Breast epithelium (tissue), 4 donors: ENCODE measurements at regions not wholly inside any gene's neighbourhood (a gene's known extent, or its start where the extent isn't known, plus 50 kb on each side); places are given as distances from the start of the nearest gene placed in this dataset.

ENCODE experiments used
- DNase-seq, 2 donors: peaks; one replicate each; pipeline ENCODE4 v3.0.0-alpha.2; 2019; ENCODE audit warnings: low spot score in 2 of 2
- H3K27ac ChIP-seq, 2 donors: fragments of 200-600 bp; sonication (generic) in 1 of 2; one replicate each; pipeline ENCODE4 v1.5.1; 2016 to 2019; ENCODE audit warnings: mild to moderate bottlenecking in 1 of 2
- H3K27me3 ChIP-seq, 2 donors: fragments of 200-600 bp; sonication (generic) in 1 of 2; one replicate each; pipeline versions ENCODE4 v1.5.1 to v1.6.0; 2017 to 2019; ENCODE audit warnings: control low read depth in 1 of 2, mild to moderate bottlenecking in 1 of 2
- H3K36me3 ChIP-seq: fragments of 200-600 bp; one replicate; pipeline ENCODE4 v1.5.1; 2019
- H3K4me1 ChIP-seq, 2 donors: fragments of 200-600 bp; sonication (generic); one replicate each; pipeline ENCODE4 v1.5.1; 2016 to 2019; ENCODE audit warnings: control low read depth in 1 of 2
- H3K4me3 ChIP-seq, 3 donors: fragments of 200-600 bp; sonication (generic); 1 replicate in 2 of 3; 2 replicates in 1 of 3; pipeline ENCODE4 v1.5.1; 2016 to 2019; ENCODE audit warnings: mild to moderate bottlenecking in 3 of 3, moderate library complexity in 2 of 3
- H3K9me3 ChIP-seq, 2 donors: fragments of 200-600 bp; sonication (generic) in 1 of 2; one replicate each; pipeline ENCODE4 v1.5.1; 2016 to 2019; ENCODE audit warnings: control low read depth in 1 of 2
- POLR2A ChIP-seq: fragments of 450-650 bp; IDR thresholded peaks from one replicate; pipeline ENCODE4 v1.6.1; 2016; ENCODE audit warnings: antibody characterized with exemption, mild to moderate bottlenecking, moderate library complexity
- POLR2AphosphoS5 ChIP-seq, 3 donors: sonication (generic); formaldehyde crosslinking; IDR thresholded peaks; one replicate each; pipeline ENCODE4 v1.6.1; 2017; ENCODE audit warnings: antibody characterized with exemption in 3 of 3
- intact Hi-C: fragments of 100-400 bp; cut with DNase I; formaldehyde crosslinking; loops from one replicate; pipeline ENCODE4 v1.15.1; 2023; ENCODE audit warnings: low total_unique reads
- TF ChIP-seq, protein P1 (sequence below), 3 donors: fragments of 450-650 bp; IDR thresholded peaks; one replicate each; pipeline ENCODE4 v1.5.1; 2016 to 2017; ENCODE audit warnings: antibody characterized with exemption in 3 of 3, mild to moderate bottlenecking in 3 of 3, moderate library complexity in 3 of 3

DNA sequence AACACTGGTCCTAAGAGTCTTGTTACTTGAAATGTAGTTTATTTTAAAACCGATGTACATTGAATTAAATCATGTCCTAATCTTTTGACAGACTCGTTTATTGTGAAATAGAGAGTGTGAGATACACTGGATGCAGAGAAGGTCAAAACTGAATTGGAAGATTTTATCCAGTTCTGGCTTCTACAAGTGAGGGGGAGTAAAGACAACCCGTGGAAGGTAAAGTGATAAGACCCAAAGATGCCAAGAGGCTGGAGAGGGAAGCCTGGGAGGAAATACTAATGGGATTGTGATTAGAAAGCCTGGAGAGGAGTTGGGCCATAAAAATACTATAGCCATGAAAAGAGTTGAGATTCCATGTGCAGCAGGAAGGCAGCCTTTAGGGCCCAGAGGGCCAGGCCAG lies 424.5 kb upstream of the NR3C2 start:
- no peak for TF ChIP-seq POLR2A
- no peak for TF ChIP-seq POLR2AphosphoS5 (IDR thresholded peaks at IDR 0.05)
- TF ChIP-seq, protein P1, sequence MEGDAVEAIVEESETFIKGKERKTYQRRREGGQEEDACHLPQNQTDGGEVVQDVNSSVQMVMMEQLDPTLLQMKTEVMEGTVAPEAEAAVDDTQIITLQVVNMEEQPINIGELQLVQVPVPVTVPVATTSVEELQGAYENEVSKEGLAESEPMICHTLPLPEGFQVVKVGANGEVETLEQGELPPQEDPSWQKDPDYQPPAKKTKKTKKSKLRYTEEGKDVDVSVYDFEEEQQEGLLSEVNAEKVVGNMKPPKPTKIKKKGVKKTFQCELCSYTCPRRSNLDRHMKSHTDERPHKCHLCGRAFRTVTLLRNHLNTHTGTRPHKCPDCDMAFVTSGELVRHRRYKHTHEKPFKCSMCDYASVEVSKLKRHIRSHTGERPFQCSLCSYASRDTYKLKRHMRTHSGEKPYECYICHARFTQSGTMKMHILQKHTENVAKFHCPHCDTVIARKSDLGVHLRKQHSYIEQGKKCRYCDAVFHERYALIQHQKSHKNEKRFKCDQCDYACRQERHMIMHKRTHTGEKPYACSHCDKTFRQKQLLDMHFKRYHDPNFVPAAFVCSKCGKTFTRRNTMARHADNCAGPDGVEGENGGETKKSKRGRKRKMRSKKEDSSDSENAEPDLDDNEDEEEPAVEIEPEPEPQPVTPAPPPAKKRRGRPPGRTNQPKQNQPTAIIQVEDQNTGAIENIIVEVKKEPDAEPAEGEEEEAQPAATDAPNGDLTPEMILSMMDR (IDR thresholded peaks at IDR 0.05), result no peak
- Histone ChIP-seq H3K36me3 (no peaks in the 10 kb centered on the region), H3K4me1 (no peaks in the 10 kb centered on the region), H3K27me3 (no peaks in the 10 kb centered on the region), H3K4me3 (no peak overlapping the region), H3K27ac (no peak overlapping the region), H3K9me3 (no peaks in the 10 kb centered on the region)
- intact Hi-C loops, result loop anchor here (1.0 kb wide), 1 partner anchor 23 kb away; no protein-coding TSS in a partner anchor
- DNase-seq, result no peak

DNA sequence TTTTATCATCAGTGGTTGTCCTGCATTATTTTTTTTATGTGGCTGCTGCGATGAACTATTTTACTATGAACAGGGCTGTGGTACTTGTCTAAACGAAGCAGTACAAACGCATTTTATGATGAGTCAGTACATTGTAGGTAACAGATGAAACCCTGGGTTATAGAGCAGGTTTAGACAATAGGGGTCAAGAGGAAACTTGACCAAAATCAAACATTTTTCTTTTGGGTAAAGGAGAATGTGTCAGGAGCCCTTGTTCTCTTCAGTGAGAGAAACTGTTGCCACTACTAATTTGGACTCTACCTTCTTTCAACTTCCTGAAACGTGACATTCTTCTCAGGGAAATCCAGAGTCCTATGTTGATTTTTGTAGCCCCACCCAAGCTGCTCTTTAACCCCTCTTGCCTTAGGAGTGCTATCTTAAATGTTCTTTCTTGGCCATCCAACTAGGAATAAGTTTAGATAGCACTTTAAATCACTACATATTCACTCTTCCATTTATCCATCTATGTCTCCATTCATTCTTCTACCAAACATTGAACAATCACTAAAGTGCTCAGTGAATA lies 415.8 kb upstream of the NR3C2 start:
- TF ChIP-seq, protein P1 (IDR thresholded peaks at IDR 0.05), result no peak
- TF ChIP-seq POLR2A (no peak), POLR2AphosphoS5 (IDR thresholded peaks at IDR 0.05) (no peak)
- intact Hi-C loops, result no loop called here
- DNase-seq, result no peak
- Histone ChIP-seq H3K4me3 (no peak overlapping the region), H3K36me3 (no peaks in the 10 kb centered on the region), H3K4me1 (no peaks in the 10 kb centered on the region), H3K27me3 (no peaks in the 10 kb centered on the region), H3K27ac (no peak overlapping the region), H3K9me3 (peaks cover 0 to 8% of the 10 kb centered on the region in 2 donors)

DNA sequence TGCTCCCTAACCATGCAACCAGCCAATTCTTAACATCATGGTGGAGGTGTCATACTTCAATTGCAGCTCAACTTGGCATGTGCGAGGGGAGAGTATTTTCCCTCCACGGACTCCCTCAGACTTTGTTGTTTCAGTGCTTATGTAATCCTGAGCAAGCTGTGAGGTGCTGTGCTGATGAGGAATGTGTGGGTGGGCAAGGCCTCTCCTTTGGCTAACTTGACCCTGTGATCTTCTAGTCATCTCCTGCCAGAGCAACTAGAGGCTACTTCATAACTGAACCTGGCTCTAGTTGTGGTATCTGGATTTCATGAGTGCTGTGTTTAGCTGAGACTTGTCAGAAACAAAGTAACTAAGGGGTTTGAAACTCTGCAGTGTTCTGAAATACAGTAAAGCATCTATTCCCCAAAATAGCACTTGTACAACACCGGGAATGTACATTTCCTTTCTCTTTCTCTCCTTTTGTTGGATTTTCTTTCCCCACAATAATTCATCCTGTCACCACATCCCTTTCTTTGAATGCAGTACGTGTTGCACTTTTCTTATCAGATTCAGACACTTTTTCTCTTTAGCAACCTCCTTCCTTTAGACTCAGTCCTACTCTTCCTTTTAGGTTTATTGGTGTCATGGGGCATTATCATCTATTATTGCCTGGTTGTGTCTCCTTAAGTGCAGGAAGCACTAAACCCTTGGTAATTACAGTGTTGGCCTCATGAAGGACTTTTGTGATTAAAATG lies 415.2 kb upstream of the NR3C2 start:
- DNase-seq, result no peak
- no peak overlapping the region for H3K27ac ChIP-seq
- H3K4me1 ChIP-seq, result no peaks in the 10 kb centered on the region
- peaks cover 0 to 8% of the 10 kb centered on the region in 2 donors for H3K9me3 ChIP-seq
- TF ChIP-seq POLR2AphosphoS5 (IDR thresholded peaks at IDR 0.05) (no peak), POLR2A (no peak)
- TF ChIP-seq, protein P1 (IDR thresholded peaks at IDR 0.05), result no peak
- no peaks in the 10 kb centered on the region for H3K36me3 ChIP-seq
- H3K27me3 ChIP-seq, result no peaks in the 10 kb centered on the region
- no peak overlapping the region for H3K4me3 ChIP-seq
- intact Hi-C loops, result no loop called here

DNA sequence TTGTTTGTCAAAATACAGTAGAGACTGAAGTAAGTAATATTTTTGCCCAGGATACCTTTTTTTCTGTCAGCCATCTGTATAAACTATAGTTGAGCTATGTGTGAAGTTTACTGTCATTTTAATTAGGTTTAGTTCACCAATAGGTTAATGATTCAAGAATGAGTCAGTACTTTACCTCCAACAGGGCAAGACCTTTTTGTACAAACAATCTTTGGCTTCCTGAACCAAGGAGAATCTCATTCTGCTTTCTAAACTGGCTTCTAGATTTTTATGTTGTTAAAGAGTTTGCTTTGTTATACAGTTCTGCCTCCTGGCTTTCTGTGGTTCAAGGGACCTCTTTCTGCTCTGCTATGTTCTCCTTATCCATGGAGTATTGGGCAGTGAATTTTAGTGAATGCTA lies 412.0 kb upstream of the NR3C2 start:
- DNase-seq, result no peak
- no peaks in the 10 kb centered on the region for H3K36me3 ChIP-seq
- no peaks in the 10 kb centered on the region for H3K4me1 ChIP-seq
- peaks cover 0 to 8% of the 10 kb centered on the region in 2 donors for H3K9me3 ChIP-seq
- intact Hi-C loops, result no loop called here
- TF ChIP-seq POLR2AphosphoS5 (IDR thresholded peaks at IDR 0.05), result no peak
- TF ChIP-seq, protein P1 (IDR thresholded peaks at IDR 0.05), result no peak
- no peak for TF ChIP-seq POLR2A
- no peak overlapping the region for H3K4me3 ChIP-seq
- no peak overlapping the region for H3K27ac ChIP-seq
- H3K27me3 ChIP-seq, result no peaks in the 10 kb centered on the region

DNA sequence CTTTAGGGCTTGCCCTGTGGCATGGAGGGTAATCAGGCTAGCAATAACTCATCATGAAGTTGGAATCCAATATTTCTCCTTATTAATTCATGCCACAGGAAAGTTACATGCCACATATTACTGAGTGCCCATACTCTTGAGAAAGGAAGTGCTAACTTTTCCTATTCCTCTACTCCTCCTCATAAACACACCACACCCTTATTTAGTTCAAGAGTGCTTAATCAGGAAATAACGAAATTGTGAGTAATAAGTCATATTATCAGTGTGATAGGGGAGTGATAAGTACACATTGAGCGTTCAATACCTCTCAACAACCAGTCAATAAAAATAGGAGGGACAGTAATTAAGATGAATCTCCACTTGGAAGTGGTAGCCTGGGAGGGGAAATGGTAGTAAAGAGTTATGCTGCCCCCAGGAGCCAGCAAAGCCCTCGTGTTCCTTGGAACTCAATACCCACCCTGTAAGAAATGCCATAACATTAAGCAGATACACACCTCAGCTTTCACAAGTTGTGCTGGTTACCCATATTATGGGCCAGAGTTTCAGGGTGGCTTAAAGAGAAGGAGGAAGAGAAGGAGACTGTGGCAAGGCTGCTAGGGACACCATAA lies 410.0 kb upstream of the NR3C2 start:
- Histone ChIP-seq H3K36me3 (no peaks in the 10 kb centered on the region), H3K27me3 (no peaks in the 10 kb centered on the region), H3K4me1 (no peaks in the 10 kb centered on the region), H3K9me3 (peaks cover 0 to 8% of the 10 kb centered on the region in 2 donors), H3K27ac (no peak overlapping the region), H3K4me3 (no peak overlapping the region)
- TF ChIP-seq POLR2A (no peak), POLR2AphosphoS5 (IDR thresholded peaks at IDR 0.05) (no peak)
- TF ChIP-seq, protein P1 (IDR thresholded peaks at IDR 0.05), result no peak
- intact Hi-C loops, result no loop called here
- no peak for DNase-seq
